DMS114 treated with DMSO at 0.1 percent for 48 hours (cell line): ENCODE measurements at regions not wholly inside any gene's neighbourhood (a gene's known extent, or its start where the extent isn't known, plus 50 kb on each side); places are given as distances from the start of the nearest gene placed in this dataset.
A peak's percentile ranks its signal among the peaks of the same experiment; 100 is the strongest.
"Not testable (repeated sequence)": the region's sequence is repeated elsewhere in the genome, so short reads cannot be mapped to it uniquely, and the experiment has no call there.

Experiments used
- DNase-seq: peaks from one replicate; lab custom pipeline; 2025; ENCODE audit not compliant: unreplicated experiment; lab: John Stamatoyannopoulos, UW

DNA sequence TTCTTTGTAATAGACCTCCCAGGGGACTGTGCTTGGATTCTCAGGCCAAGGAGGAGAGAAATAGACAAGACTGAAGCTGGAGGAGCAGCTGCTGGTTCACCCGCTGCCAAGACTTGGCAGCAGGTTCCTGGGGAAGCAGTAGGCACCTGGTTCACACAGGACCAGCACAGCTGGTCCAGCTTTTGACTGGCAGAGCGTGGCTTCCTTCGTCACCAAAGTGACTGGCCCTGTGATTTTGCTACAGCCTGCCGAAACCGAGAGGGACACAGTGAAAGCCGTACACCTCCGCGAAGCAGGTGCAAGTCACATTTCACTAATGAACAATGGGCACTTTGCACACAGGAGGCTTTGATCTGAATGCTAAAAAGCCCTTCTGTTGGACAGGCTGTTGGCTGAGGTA, 199.0 kb downstream of the RNF144B start:
- no peak for DNase-seq

DNA sequence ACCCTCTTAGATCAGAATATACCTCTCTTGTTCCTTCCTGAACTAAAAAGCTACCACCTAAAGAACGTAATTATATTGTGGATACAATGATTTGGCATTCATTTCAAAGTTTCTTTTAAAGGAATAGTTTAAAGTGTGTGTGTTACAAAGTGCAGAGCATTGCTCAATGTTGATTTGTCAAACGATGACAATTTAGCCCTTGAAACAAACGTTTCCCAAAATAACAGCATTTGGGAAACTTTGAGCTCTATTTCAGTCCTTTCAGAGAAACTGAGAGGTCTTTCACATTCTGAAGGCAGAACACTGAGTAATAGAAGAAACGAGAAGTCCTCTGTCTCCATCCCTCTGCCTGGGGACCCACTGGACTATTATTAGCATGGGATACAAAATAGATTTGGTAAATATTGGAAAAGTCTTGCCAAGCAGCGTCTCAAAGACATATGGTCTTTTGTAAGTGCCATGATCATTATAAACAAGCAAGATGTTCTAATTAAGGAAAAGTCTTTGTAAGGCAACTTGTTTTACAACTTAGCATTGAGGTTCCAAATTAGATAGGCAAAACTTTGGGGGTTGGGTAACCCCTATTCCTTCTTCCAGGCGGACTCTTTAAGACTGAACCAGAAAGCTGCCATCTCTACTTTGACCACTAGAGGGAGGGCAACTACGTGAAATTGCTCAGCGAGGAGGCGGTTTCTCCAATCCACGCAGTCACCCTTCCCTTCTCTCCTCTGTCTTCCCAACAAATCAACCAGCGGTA, 208.8 kb downstream of the RNF144B start:
- peak; percentile 79 for DNase-seq

DNA sequence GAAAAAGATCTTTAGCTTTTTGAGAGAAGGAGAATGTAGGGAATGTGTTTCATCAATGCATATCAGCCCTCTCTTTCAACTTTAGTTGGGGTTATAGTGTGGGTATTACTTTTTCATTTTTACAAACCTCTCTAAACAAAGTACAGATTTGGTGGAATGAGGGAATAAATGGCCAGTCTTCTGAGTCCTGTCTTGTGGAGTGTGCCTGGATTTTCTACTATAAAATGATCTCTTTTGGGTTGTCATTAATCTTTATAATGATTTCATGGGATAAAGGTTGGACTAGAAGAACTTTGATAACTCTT, 209.3 kb downstream of the RNF144B start:
- no peak for DNase-seq

DNA sequence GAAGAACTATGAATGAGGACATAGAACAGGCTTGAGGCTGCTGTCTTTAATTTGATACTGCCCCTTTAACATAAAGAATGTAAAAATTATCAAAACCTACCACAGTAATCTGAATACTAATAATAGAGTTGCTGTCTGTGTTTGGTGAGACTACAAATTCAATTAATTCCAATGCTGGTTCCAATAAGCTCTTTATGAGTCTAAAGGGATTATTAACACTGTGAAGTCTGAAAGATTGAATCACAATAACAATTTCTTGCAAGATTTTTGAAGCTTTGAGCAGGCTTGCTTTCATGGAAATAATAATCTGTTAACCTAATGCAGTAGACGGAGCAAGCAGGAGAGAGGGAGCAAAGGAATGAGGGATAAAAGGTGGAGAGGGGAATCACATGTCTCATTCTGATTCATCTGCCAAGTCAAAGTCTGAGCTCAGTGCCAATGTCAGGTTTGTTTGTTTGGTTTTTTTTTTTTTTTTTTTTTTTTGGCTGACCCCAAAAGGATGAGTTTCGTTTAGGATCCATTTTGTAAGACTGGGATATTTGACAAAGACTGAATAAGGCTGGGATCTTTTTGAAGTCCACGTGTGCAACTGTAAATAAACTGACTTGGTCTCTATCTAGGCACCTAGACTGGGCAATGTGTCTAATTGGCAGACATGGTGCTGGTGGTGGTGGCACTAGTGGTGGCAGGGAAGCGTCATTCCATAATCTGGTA, 211.6 kb downstream of the RNF144B start:
- no peak for DNase-seq

DNA sequence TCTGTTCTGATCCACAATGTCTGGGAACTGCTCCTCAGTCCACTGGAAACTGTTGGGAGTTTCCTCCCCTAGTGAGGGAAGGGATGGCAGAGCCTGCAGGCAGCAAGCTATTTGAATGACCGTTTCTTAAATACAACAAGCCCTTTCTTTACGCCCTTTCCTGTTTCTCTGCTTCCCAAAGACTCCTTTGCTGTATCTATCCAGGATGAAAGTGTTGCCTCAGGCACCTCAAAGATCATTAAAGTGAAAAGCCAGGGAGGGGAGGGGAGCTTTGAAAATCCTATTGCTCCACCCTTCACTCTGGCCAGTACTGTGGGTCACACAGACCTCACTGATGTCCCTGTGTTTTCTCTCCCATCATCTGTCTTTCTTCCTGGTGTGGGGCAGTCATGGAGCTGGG, 213.1 kb downstream of the RNF144B start:
- no peak for DNase-seq

- DNase-seq = no peak
These were observed 214.4 kb downstream of the RNF144B start for GRCh38 chr6:18601516-18602020.

DNA sequence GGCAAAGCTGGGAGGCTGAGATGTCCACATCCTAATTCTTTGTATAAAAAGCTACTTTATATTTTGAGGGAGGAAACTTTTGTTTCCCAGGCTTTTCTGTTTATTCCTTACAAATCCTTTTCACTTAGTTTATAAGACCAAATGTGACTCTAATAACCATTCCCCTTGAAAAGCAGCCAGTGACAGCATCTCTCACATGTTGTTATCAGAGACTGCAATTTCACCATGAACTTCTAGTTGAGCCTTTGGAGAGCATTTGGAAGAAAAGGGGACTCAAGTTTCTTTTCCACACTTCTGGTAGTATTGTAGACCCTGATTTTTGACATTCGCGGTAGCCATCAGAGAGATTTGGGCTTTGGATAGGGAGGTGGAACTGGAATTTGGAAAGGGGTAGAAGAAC, 215.8 kb downstream of the RNF144B start:
- no peak for DNase-seq

GRCh38 chr6:18603361-18603760, 216.2 kb downstream of the RNF144B start:
- no peak for DNase-seq

- DNase-seq = no peak
These were observed 218.7 kb downstream of the RNF144B start for GRCh38 chr6:18605841-18606240.

GRCh38 chr6:18609715-18610114, 222.6 kb downstream of the RNF144B start:
- DNase-seq = no peak

DNA sequence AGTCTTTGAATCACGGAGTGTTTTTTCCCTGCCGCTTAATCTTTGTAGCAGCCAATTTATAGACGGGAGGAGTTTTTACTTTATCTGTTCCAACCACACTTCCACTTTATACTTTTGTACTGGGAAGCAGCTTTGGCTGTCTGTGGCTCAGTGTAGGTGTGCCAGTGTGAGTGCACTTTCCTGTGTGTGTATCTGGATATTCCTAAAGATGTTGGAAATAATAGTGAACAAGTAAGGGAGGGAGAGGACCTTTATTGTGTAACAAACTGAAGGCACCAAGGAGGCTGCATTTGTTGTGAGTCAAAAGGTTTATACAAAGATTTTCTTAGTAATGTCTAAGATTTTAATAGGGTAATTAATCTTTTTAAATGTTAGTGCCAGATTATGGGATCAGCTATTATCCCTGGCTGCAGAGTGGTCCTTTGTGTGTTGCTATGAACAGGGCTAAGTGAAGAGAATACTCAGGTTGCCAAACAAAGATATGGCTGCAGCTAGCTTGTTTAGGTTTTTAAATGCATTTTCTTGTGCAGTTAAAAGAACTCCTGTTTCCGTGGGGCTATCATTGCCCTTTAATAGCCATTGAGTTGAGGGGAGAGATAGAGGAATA, 226.3 kb downstream of the RNF144B start:
- no peak for DNase-seq

DNA sequence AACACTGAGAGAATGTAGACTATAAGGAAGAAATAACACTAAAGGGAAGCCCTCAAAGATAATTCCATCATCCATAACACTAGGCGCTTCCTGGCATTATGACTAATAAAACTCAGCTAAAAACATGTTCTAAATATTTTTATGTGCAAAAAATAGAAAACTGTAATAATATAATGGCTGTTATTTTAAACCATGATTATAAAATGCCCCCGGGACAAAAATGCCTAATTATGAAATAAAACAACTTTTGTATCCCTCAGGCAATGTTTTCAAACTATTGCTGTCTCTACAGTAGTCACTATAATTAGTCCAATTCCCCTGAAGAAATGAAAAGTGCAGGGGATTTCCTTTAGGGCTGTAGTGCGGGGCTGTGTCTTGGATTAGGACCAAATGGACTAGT, 242.4 kb downstream of the RNF144B start:
- DNase-seq = no peak

DNA sequence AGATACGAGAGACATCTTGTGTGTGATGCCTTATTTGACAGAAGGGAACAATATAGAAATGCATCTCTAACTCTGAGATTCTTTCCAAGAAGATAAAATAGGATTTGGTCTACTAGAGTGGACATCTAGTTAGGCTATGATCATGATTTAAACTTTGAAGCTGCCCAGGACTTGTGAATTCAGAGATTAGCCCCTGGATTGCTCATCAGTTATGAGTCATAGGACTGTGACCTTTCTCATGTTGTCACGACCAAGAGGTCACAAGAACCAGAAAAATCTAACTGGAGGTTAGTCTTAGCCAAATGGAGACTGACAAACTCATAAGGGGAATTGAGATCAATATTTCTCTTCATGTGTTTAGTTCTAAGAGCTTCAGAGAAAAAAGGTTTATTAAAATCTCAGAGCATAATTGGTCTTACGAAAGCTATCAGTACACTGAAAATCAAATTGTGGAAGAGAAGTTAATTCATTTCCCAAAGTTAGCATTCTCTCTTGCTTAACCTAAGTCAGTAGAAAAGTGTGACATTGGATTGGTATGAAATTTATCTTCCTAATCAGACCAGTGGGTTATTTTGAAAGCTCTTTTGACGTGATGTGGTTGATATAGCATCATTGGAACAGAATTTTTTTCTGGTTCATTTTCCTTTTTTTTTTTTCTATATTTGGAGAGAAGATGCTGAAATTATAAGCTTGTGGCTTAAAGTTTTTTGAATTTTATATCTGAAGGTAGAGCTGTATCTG, 245.7 kb downstream of the RNF144B start:
- DNase-seq = no peak

- no peak for DNase-seq
These were observed 247.8 kb downstream of the RNF144B start for GRCh38 chr6:18634912-18635311.

- DNase-seq = no peak
These were observed 253.0 kb downstream of the RNF144B start for GRCh38 chr6:18640134-18640533.

GRCh38 chr6:18640754-18641153, 253.6 kb downstream of the RNF144B start:
- DNase-seq = no peak

DNA sequence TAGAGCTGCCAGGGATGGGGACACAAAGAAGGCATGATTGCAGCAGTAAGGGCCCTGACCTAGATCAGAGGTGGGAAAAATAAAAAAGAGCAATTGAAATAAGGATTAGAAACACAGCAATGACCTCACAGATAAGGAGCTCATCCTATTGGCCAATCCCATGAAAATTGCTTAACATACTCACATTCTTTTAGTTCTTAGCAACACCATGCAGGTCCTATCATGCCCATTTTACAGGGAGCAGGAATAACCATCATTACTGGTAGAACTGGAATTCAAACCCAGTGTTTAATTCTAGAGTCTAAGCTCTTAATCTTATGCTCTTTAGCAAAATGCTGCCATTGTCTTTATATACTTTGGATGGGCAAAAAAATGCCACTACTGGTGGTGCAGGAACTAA, 267.7 kb downstream of the RNF144B start:
- DNase-seq = no peak

- no peak for DNase-seq
These were observed 269.4 kb downstream of the RNF144B start for GRCh38 chr6:18656506-18656905.

GRCh38 chr6:18659994-18660393, 272.8 kb downstream of the RNF144B start:
- not testable (repeated sequence) for DNase-seq

GRCh38 chr6:18663011-18663410, 275.9 kb downstream of the RNF144B start:
- DNase-seq = no peak

DNA sequence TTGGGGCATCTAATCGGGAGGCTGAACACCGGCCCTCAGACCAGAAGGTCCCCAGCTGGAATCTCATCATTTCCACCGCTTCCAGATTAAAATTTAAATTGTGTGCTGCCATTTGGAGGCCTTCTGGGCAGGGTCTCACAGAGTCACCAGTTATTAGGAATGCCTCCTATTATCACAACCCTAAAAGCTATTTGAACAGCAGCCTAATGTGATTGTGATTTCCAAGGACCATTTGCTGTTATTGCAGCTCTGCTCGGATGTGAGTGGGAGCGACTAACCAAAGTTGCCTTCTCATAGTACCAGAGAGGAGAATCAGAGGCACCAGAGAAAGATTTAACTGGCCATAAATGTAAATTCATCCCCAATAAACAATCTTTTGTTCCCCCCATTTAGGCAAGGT, 277.3 kb downstream of the RNF144B start:
- no peak for DNase-seq

DNA sequence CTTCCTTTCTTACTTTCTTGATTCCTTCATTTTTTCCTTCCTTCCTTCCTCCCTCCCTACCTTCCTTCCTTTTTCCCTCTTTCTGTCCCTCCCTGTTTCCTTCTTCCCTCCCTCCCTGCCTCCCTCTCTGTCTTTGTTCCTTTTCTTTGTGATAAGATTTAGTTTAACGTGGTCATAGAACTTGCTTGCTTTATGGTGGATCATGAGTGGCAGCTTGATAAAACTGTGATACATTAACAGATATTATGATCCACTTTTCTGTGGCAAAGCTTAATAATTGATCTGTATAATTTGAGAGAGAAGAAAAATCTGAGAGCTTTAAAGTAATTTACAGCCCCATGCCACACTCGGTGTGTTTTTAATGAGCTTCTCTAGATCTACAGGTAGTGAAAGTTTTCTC, 280.5 kb downstream of the RNF144B start:
- DNase-seq = no peak
